ENCODE measurements at regions not wholly inside any gene's neighbourhood (a gene's known extent, or its start where the extent isn't known, plus 50 kb on each side); places are given as distances from the start of the nearest gene placed in this dataset.

GRCh38 chr6:156336733-156337132, 440.4 kb upstream of the ARID1B start:
- ATAC-seq (no peak), DNase-seq (no peak)
- Mint-ChIP-seq H3K27ac (no peak overlapping the region), H3K9me3 (peaks cover 15 to 29% of the 10 kb centered on the region in 2 donors), H3K4me1 (no peaks in the 10 kb centered on the region), H3K27me3 (no peaks in the 10 kb centered on the region), H3K4me3 (no peak overlapping the region)

- H3K9me3 Mint-ChIP-seq = peaks cover 21 to 35% of the 10 kb centered on the region in 2 donors
- no peak overlapping the region for H3K4me3 Mint-ChIP-seq
- DNase-seq = no peak
- ATAC-seq = no peak
- no peaks in the 10 kb centered on the region for H3K4me1 Mint-ChIP-seq
- no peak overlapping the region for H3K27ac Mint-ChIP-seq
- H3K27me3 Mint-ChIP-seq = no peaks in the 10 kb centered on the region
Observed at GRCh38 chr6:156336089-156336488, 441.1 kb upstream of the ARID1B start.

GRCh38 chr6:156334966-156335365, 442.2 kb upstream of the ARID1B start:
- DNase-seq = no peak
- no peak for ATAC-seq
- Mint-ChIP-seq H3K4me1 (no peaks in the 10 kb centered on the region), H3K27ac (no peak overlapping the region), H3K27me3 (no peaks in the 10 kb centered on the region), H3K9me3 (peaks cover 24 to 40% of the 10 kb centered on the region in 2 donors), H3K4me3 (no peak overlapping the region)

GRCh38 chr6:156319707-156320106, 457.5 kb upstream of the ARID1B start:
- H3K27me3 Mint-ChIP-seq = no peaks in the 10 kb centered on the region
- no peaks in the 10 kb centered on the region for H3K4me1 Mint-ChIP-seq
- no peak overlapping the region for H3K4me3 Mint-ChIP-seq
- ATAC-seq (no peak), DNase-seq (no peak)
- H3K9me3 Mint-ChIP-seq = no peaks in the 10 kb centered on the region
- H3K27ac Mint-ChIP-seq = no peak overlapping the region

- H3K4me1 Mint-ChIP-seq = no peaks in the 10 kb centered on the region
- H3K9me3 Mint-ChIP-seq = no peaks in the 10 kb centered on the region
- no peak for DNase-seq
- peak overlapping the region in 1 of 2 donors; percentile 70 for H3K27ac Mint-ChIP-seq
- ATAC-seq = no peak
- H3K4me3 Mint-ChIP-seq = no peak overlapping the region
- no peaks in the 10 kb centered on the region for H3K27me3 Mint-ChIP-seq
Observed at GRCh38 chr6:156316583-156317125, 460.5 kb upstream of the ARID1B start.

- no peaks in the 10 kb centered on the region for H3K9me3 Mint-ChIP-seq
- H3K27me3 Mint-ChIP-seq = no peaks in the 10 kb centered on the region
- H3K27ac Mint-ChIP-seq = no peak overlapping the region
- H3K4me1 Mint-ChIP-seq = no peaks in the 10 kb centered on the region
- DNase-seq (no peak), ATAC-seq (no peak)
- H3K4me3 Mint-ChIP-seq = no peak overlapping the region
Observed at GRCh38 chr6:156315146-156315545, 462.0 kb upstream of the ARID1B start.

- no peak overlapping the region for H3K27ac Mint-ChIP-seq
- no peak overlapping the region for H3K4me3 Mint-ChIP-seq
- no peaks in the 10 kb centered on the region for H3K9me3 Mint-ChIP-seq
- no peaks in the 10 kb centered on the region for H3K4me1 Mint-ChIP-seq
- ATAC-seq (no peak), DNase-seq (no peak)
- H3K27me3 Mint-ChIP-seq = no peaks in the 10 kb centered on the region
Observed at GRCh38 chr6:156313037-156313436, 464.1 kb upstream of the ARID1B start.

GRCh38 chr6:156311291-156311690, 465.9 kb upstream of the ARID1B start:
- ATAC-seq (no peak), DNase-seq (no peak)
- Mint-ChIP-seq H3K27ac (peak overlapping the region in 1 of 2 donors; percentile 22), H3K4me1 (no peaks in the 10 kb centered on the region), H3K27me3 (no peaks in the 10 kb centered on the region), H3K9me3 (no peaks in the 10 kb centered on the region), H3K4me3 (no peak overlapping the region)

GRCh38 chr6:156310701-156311100, 466.5 kb upstream of the ARID1B start:
- no peak overlapping the region for H3K4me3 Mint-ChIP-seq
- H3K9me3 Mint-ChIP-seq = no peaks in the 10 kb centered on the region
- H3K27me3 Mint-ChIP-seq = no peaks in the 10 kb centered on the region
- no peak for DNase-seq
- no peak overlapping the region for H3K27ac Mint-ChIP-seq
- no peak for ATAC-seq
- H3K4me1 Mint-ChIP-seq = no peaks in the 10 kb centered on the region

- ATAC-seq (no peak), DNase-seq (no peak)
- Mint-ChIP-seq H3K9me3 (no peaks in the 10 kb centered on the region), H3K4me1 (no peaks in the 10 kb centered on the region), H3K27ac (no peak overlapping the region), H3K4me3 (no peak overlapping the region), H3K27me3 (no peaks in the 10 kb centered on the region)
Observed at GRCh38 chr6:156309017-156309416, 468.2 kb upstream of the ARID1B start.

- no peak overlapping the region for H3K27ac Mint-ChIP-seq
- H3K27me3 Mint-ChIP-seq = no peaks in the 10 kb centered on the region
- H3K4me1 Mint-ChIP-seq = no peaks in the 10 kb centered on the region
- ATAC-seq (no peak), DNase-seq (no peak)
- H3K4me3 Mint-ChIP-seq = no peak overlapping the region
- no peaks in the 10 kb centered on the region for H3K9me3 Mint-ChIP-seq
Observed at GRCh38 chr6:156308604-156309003, 468.6 kb upstream of the ARID1B start.

- H3K4me1 Mint-ChIP-seq = no peaks in the 10 kb centered on the region
- no peak overlapping the region for H3K27ac Mint-ChIP-seq
Observed at GRCh38 chr6:156306531-156306930, 470.6 kb upstream of the ARID1B start.

GRCh38 chr6:156283091-156283490, 494.1 kb upstream of the ARID1B start:
- H3K4me3 Mint-ChIP-seq = no peak overlapping the region
- no peak for ATAC-seq
- DNase-seq = no peak
- H3K9me3 Mint-ChIP-seq = peaks cover 2 to 3% of the 10 kb centered on the region in 2 donors
- peaks cover 8% of the 10 kb centered on the region for H3K4me1 Mint-ChIP-seq
- H3K27ac Mint-ChIP-seq = no peak overlapping the region
- H3K27me3 Mint-ChIP-seq = no peaks in the 10 kb centered on the region

More at GRCh38 chr6:156306531-156306930, 470.6 kb upstream of the ARID1B start:
- H3K4me3 Mint-ChIP-seq = no peak overlapping the region
- H3K9me3 Mint-ChIP-seq = no peaks in the 10 kb centered on the region
- ATAC-seq (no peak), DNase-seq (no peak)
- no peaks in the 10 kb centered on the region for H3K27me3 Mint-ChIP-seq

- no peak overlapping the region for H3K27ac Mint-ChIP-seq
Observed at GRCh38 chr6:156282087-156282486, 495.1 kb upstream of the ARID1B start.

GRCh38 chr6:156281266-156281665, 495.9 kb upstream of the ARID1B start:
- no peak overlapping the region for H3K27ac Mint-ChIP-seq
- H3K4me1 Mint-ChIP-seq = peaks cover 8% of the 10 kb centered on the region
- ATAC-seq = peak; percentile 37
- peak overlapping the region in 1 of 2 donors; percentile 12 for H3K4me3 Mint-ChIP-seq
- DNase-seq = no peak
- H3K27me3 Mint-ChIP-seq = no peaks in the 10 kb centered on the region
- H3K9me3 Mint-ChIP-seq = peaks cover 7 to 10% of the 10 kb centered on the region in 2 donors

More at GRCh38 chr6:156282087-156282486, 495.1 kb upstream of the ARID1B start:
- DNase-seq (no peak), ATAC-seq (no peak)
- H3K4me3 Mint-ChIP-seq = no peak overlapping the region
- H3K4me1 Mint-ChIP-seq = peaks cover 8% of the 10 kb centered on the region
- H3K9me3 Mint-ChIP-seq = peaks cover 7 to 10% of the 10 kb centered on the region in 2 donors
- no peaks in the 10 kb centered on the region for H3K27me3 Mint-ChIP-seq

- peaks cover 8% of the 10 kb centered on the region for H3K4me1 Mint-ChIP-seq
- no peak overlapping the region for H3K27ac Mint-ChIP-seq
- peaks cover 7 to 10% of the 10 kb centered on the region in 2 donors for H3K9me3 Mint-ChIP-seq
- no peak for DNase-seq
- peaks cover 5% of the 10 kb centered on the region for H3K27me3 Mint-ChIP-seq
- no peak for ATAC-seq
- no peak overlapping the region for H3K4me3 Mint-ChIP-seq
Observed at GRCh38 chr6:156280065-156280464, 497.1 kb upstream of the ARID1B start.
